NCI-H1436 (cell line): ENCODE measurements at regions not wholly inside any gene's neighbourhood (a gene's known extent, or its start where the extent isn't known, plus 50 kb on each side); places are given as distances from the start of the nearest gene placed in this dataset.

Experiments used
- DNase-seq: peaks from one replicate; lab custom pipeline; 2025; lab: John Stamatoyannopoulos, UW

- DNase-seq, result no peak
These were observed 292.0 kb downstream of the NSG2 start for GRCh38 chr5:174337276-174338184.

GRCh38 chr5:174338185-174339010 is 292.9 kb downstream of the NSG2 start:
- no peak for DNase-seq

- no peak for DNase-seq
These were observed 293.6 kb downstream of the NSG2 start for GRCh38 chr5:174339130-174339529.

GRCh38 chr5:174340226-174340625 is 294.7 kb downstream of the NSG2 start:
- no peak for DNase-seq

GRCh38 chr5:174342696-174343095 is 297.2 kb downstream of the NSG2 start:
- DNase-seq, result no peak

GRCh38 chr5:174343826-174344225 is 298.3 kb downstream of the NSG2 start:
- no peak for DNase-seq

- no peak for DNase-seq
These were observed 298.8 kb downstream of the NSG2 start for GRCh38 chr5:174344335-174344734.

- no peak for DNase-seq
These were observed 301.7 kb downstream of the NSG2 start for GRCh38 chr5:174347183-174347582.

- DNase-seq, result no peak
These were observed 302.9 kb downstream of the NSG2 start for GRCh38 chr5:174348311-174348981.

- no peak for DNase-seq
These were observed 307.2 kb downstream of the NSG2 start for GRCh38 chr5:174352681-174353080.

- DNase-seq, result no peak
These were observed 309.1 kb downstream of the NSG2 start for GRCh38 chr5:174354571-174354970.

GRCh38 chr5:174355208-174355612 is 309.7 kb downstream of the NSG2 start:
- no peak for DNase-seq

- no peak for DNase-seq
These were observed 310.5 kb downstream of the NSG2 start for GRCh38 chr5:174355995-174356394.

GRCh38 chr5:174356536-174356935 is 311.0 kb downstream of the NSG2 start:
- DNase-seq, result no peak

GRCh38 chr5:174358276-174358675 is 312.8 kb downstream of the NSG2 start:
- DNase-seq, result no peak

- DNase-seq, result no peak
These were observed 313.6 kb downstream of the NSG2 start for GRCh38 chr5:174359071-174359470.

GRCh38 chr5:174362514-174362913 is 317.0 kb downstream of the NSG2 start:
- DNase-seq, result no peak

- no peak for DNase-seq
These were observed 318.4 kb downstream of the NSG2 start for GRCh38 chr5:174363934-174364333.

GRCh38 chr5:174364676-174365075 is 319.2 kb downstream of the NSG2 start:
- DNase-seq, result no peak

- no peak for DNase-seq
These were observed 326.1 kb downstream of the NSG2 start for GRCh38 chr5:174371600-174372094.

GRCh38 chr5:174374206-174374605 is 328.7 kb downstream of the NSG2 start:
- DNase-seq, result no peak

GRCh38 chr5:174376056-174376455 is 330.6 kb downstream of the NSG2 start:
- DNase-seq, result no peak
